Heart right ventricle (tissue), 16 donors: ENCODE measurements at regions not wholly inside any gene's neighbourhood (a gene's known extent, or its start where the extent isn't known, plus 50 kb on each side); places are given as distances from the start of the nearest gene placed in this dataset.

Experiments
- ATAC-seq, 8 donors: fragments of 200-7000 bp; cut with Tn5 transposase; one replicate each; pipeline ENCODE4 v1.9.1; 2020; ENCODE audit warnings: mild to moderate bottlenecking in 8 of 8, moderate library complexity in 8 of 8, moderate number of reproducible peaks in 1 of 8
- DNase-seq, 2 donors: peaks; one replicate each; pipeline ENCODE4 v3.0.0-alpha.2; 2020
- H3K27ac ChIP-seq, 10 donors: fragments of 200-600 bp; sonication (generic) in 2 of 10; one replicate each; pipeline versions ENCODE4 v1.5.0 to v1.8.0; 2020 to 2022; ENCODE audit warnings: mild to moderate bottlenecking in 3 of 10
- H3K27me3 ChIP-seq, 7 donors: fragments of 200-600 bp; one replicate each; pipeline ENCODE4 v1.8.0; 2021 to 2022; ENCODE audit warnings: mild to moderate bottlenecking in 2 of 7
- H3K36me3 ChIP-seq, 9 donors: fragments of 200-600 bp; sonication (generic) in 1 of 9; one replicate each; pipeline versions ENCODE4 v1.5.0 to v1.8.0; 2020 to 2022; ENCODE audit warnings: mild to moderate bottlenecking in 2 of 9
- H3K4me1 ChIP-seq, 9 donors: fragments of 200-600 bp; sonication (generic) in 1 of 9; one replicate each; pipeline versions ENCODE4 v1.5.0 to v1.8.0; 2020 to 2022; ENCODE audit warnings: mild to moderate bottlenecking in 4 of 9
- H3K4me3 ChIP-seq, 10 donors: fragments of 200-600 bp; sonication (generic) in 2 of 10; one replicate each; pipeline versions ENCODE4 v1.5.0 to v1.8.0; 2020 to 2022; ENCODE audit warnings: mild to moderate bottlenecking in 7 of 10, moderate library complexity in 2 of 10
- H3K9me3 ChIP-seq, 11 donors: fragments of 200-600 bp in 10 of 11; sonication (generic) in 2 of 11; one replicate each; pipeline versions ENCODE4 v1.5.0 to v1.8.0; 2013 to 2022; ENCODE audit warnings: mild to moderate bottlenecking in 2 of 11, control low read depth in 1 of 11, moderate library complexity in 1 of 11
- CTCF ChIP-seq, 9 donors: fragments of 200-600 bp; sonication (generic) in 2 of 9; IDR thresholded peaks; one replicate each; pipeline versions ENCODE4 v1.5.0 to v1.8.0; 2021 to 2022; ENCODE audit warnings: antibody characterized with exemption in 9 of 9, mild to moderate bottlenecking in 5 of 9, moderate library complexity in 1 of 9
- WGBS, 2 donors: extraction: QIAGEN DNeasy Blood & Tissue Kit; methylation state at CpG; one replicate each; pipeline ENCODE4 v1.1.7; 2013; ENCODE audit warnings: inconsistent platforms in 1 of 2; 5-methylcytosine and 5-hydroxymethylcytosine counted together
- intact Hi-C, 10 donors: fragments of 100-400 bp; cut with DNase I; formaldehyde crosslinking; loops; one replicate each; pipeline versions ENCODE4 v1.11.1 to v1.14.2; 2022
- donor health status: Arrhythmogenic right ventricular cardiomyopathy.
- donor health status: ischemic (EF 13 %, LVEDD 7.1; RV severe dilation, severe dysfunction).
- donor health status: healthy with polysubstance abuse.
- donor health status: DM: no; HTN: yes; CAD: no.
- donor health status: DM: no; HTN: no; CAD: no.
- donor health status: ischemic (EF 25% LVEDD 6.9; RV normal size, moderate dysfunction).
- donor health status: ischemic (EF 25% LVEDD 5.7; RV mildly dilated, moderate dysfunction).
- donor health status: healthy.
- donor health status: DM: yes; HTN: yes; CAD: no.
- donor health status: Ischemic cardiomyopathy.
- donor health status: ischemic (EF 35%, LVEDD 5.7; RV mildly dilated, moderate dysfunction).
- donor health status: nonischemic (EF 11% LVEDD 7.7; RV severe dilation, severe dysfunction).
- donor health status: DM: yes; HTN: yes; CAD: no.
- donor health status: PGD.
- donor health status: ischemic (EF 29% LVEDD 5.4; RV normal size, mild dysfunction).
- donor health status: nonischemic (EF 23%, LVEDD 6.1; RV moderate dilation, normal function).

DNA sequence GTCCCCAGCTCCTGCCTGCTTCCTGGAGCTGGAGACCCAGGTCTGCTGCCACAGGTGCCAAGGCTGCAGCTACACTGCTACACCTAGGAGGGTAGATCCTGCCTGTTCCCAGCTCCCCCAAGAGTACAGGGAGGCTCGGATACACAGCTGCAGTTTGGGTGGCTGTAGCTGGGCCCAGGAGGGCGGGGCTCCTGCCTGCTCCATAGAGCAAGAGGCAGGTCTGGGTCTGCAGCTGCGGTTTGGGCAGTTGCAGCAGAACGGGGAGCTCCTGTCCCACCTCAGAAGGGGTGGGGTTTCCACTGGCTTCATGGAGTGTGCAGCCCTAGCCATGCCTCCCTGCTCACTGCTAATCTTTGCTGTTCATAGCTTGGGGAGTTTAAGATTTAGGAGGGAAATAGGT lies 199.0 kb downstream of the NUFIP1 start:
- TF ChIP-seq CTCF (IDR thresholded peaks at IDR 0.05) = no peak
- Histone ChIP-seq H3K27me3 (no peaks in the 10 kb centered on the region), H3K4me1 (peaks cover 0 to 10% (median 0%) of the 10 kb centered on the region in 9 donors), H3K9me3 (no peaks in the 10 kb centered on the region), H3K36me3 (no peaks in the 10 kb centered on the region), H3K27ac (no peak overlapping the region), H3K4me3 (no peak overlapping the region)
- intact Hi-C loops = no loop called here
- WGBS, 2 donors = 74 to 79% methylated on average over 4 of the region's 4 CpGs
- ATAC-seq (no peak), DNase-seq (no peak)

DNA sequence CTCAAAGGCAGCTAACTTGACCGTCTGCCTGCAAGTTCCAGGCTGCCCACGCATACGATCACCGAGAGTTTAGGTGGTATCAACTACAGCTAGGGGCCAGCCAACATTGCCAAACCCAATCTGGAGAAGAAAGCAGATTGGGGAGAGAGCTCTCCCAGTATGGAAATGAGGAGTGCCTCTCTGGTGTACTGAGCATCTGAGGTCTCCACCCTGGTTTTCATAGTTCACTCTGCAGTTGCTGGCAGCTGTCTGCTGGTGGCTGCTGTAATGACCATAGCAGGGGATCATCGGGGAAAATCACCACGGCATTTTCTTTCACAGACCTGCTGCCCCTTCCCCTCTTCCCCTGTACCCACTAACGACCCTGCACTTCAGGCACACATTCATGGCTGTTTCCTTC lies 201.7 kb downstream of the NUFIP1 start:
- H3K9me3 ChIP-seq = no peaks in the 10 kb centered on the region
- DNase-seq = no peak
- H3K4me3 ChIP-seq = no peak overlapping the region
- TF ChIP-seq CTCF (IDR thresholded peaks at IDR 0.05) = no peak
- H3K4me1 ChIP-seq = peaks cover 0 to 10% (median 0%) of the 10 kb centered on the region in 9 donors
- intact Hi-C loops = no loop called here
- WGBS, 2 donors = 79 to 84% methylated on average over 7 of the region's 7 CpGs
- ATAC-seq = no peak
- no peaks in the 10 kb centered on the region for H3K36me3 ChIP-seq
- no peak overlapping the region for H3K27ac ChIP-seq
- no peaks in the 10 kb centered on the region for H3K27me3 ChIP-seq

GRCh38 chr13:44786756-44787155 lies 202.5 kb downstream of the NUFIP1 start:
- peak in 1 of 8 donors; percentile 25 for ATAC-seq
- peak overlapping the region in 1 of 10 donors; percentile 17 for H3K27ac ChIP-seq
- intact Hi-C loops = no loop called here

DNA sequence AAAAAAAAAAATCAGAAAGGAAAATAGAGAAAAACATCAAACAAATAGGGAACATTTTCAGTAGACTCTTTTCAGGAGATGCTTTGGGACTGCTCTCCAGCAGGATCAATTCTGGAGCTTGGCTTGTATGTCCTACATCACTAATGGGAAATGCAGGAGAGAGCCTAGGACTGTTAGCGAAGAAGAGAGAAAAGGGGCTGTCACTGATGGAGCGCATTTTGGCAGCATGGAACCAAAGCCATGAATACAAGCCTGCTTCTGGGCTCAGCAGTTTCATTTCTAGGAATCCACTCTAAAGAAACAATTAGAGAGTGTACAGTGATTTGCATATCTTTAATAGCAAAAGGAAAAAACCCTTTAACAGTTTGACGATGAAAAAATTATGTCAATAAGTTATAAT lies 203.9 kb downstream of the NUFIP1 start:
- intact Hi-C loops = no loop called here
- no peaks in the 10 kb centered on the region for H3K36me3 ChIP-seq
- TF ChIP-seq CTCF (IDR thresholded peaks at IDR 0.05) = no peak
- no peak overlapping the region for H3K27ac ChIP-seq
- no peaks in the 10 kb centered on the region for H3K9me3 ChIP-seq
- DNase-seq (no peak), ATAC-seq (no peak)
- H3K4me3 ChIP-seq = no peak overlapping the region
- H3K4me1 ChIP-seq = peaks cover 0 to 10% (median 0%) of the 10 kb centered on the region in 9 donors
- H3K27me3 ChIP-seq = no peaks in the 10 kb centered on the region
- 96 to 97% methylated on average over 3 of the region's 3 CpGs for WGBS, 2 donors

More at GRCh38 chr13:44786756-44787155, 202.5 kb downstream of the NUFIP1 start:
- Histone ChIP-seq H3K4me1 (peaks cover 0 to 10% (median 0%) of the 10 kb centered on the region in 9 donors), H3K27me3 (no peaks in the 10 kb centered on the region), H3K36me3 (no peaks in the 10 kb centered on the region), H3K4me3 (no peak overlapping the region), H3K9me3 (no peaks in the 10 kb centered on the region)
- 35 to 39% methylated on average over 3 of the region's 3 CpGs for WGBS, 2 donors
- TF ChIP-seq CTCF (IDR thresholded peaks at IDR 0.05) = no peak
- DNase-seq = no peak
